IPS DF 6.9 (cell line): ENCODE measurements at regions not wholly inside any gene's neighbourhood (a gene's known extent, or its start where the extent isn't known, plus 50 kb on each side); places are given as distances from the start of the nearest gene placed in this dataset.
"Not testable (repeated sequence)": the region's sequence is repeated elsewhere in the genome, so short reads cannot be mapped to it uniquely, and the experiment has no call there.

ENCODE experiments used
- DNase-seq: peaks from one replicate; pipeline ENCODE4 v3.0.0-alpha.2; 2013; ENCODE audit warnings: low read depth, low spot score
- H3K27ac ChIP-seq: one replicate; pipeline ENCODE4 v1.5.1; 2013; ENCODE audit warnings: low read length, control low read depth
- H3K27me3 ChIP-seq: 2 replicates; pipeline ENCODE4 v1.6.1; 2013; ENCODE audit warnings: mild to moderate bottlenecking, low read length; ENCODE audit not compliant: control insufficient read depth, insufficient read depth
- H3K36me3 ChIP-seq: 2 replicates; pipeline ENCODE4 v1.6.1; 2013; ENCODE audit warnings: low read length; ENCODE audit not compliant: control insufficient read depth, insufficient read depth
- H3K4me1 ChIP-seq: 2 replicates; pipeline ENCODE4 v1.6.1; 2013; ENCODE audit warnings: low read length; ENCODE audit not compliant: control insufficient read depth, insufficient read depth
- H3K4me3 ChIP-seq: 2 replicates; pipeline ENCODE4 v1.5.1; 2013; ENCODE audit warnings: mild to moderate bottlenecking, low read length
- H3K9me3 ChIP-seq: 2 replicates; pipeline ENCODE4 v1.6.1; 2013; ENCODE audit warnings: low read length, inconsistent platforms; ENCODE audit not compliant: control insufficient read depth, insufficient read depth
- WGBS: extraction: QIAGEN DNeasy Blood & Tissue Kit; methylation state at CpG from one replicate; pipeline ENCODE4 v1.1.7; 2013; ENCODE audit warnings: mixed read lengths, missing lambda C conversion rate; ENCODE audit not compliant: insufficient read length, insufficient coverage; 5-methylcytosine and 5-hydroxymethylcytosine counted together

- no CpG with 5 or more reads among the region's 44 CpGs for WGBS
- no peaks in the 10 kb centered on the region; the same call in 1 of the 2 replicates for H3K9me3 ChIP-seq
- DNase-seq: no peak
- H3K4me3 ChIP-seq: no peak overlapping the region
- no peak overlapping the region for H3K27ac ChIP-seq
- H3K27me3 ChIP-seq: no peaks in the 10 kb centered on the region; the same call in 1 of the 2 replicates
- H3K36me3 ChIP-seq: no peaks in the 10 kb centered on the region
- no peaks in the 10 kb centered on the region for H3K4me1 ChIP-seq
Observed at GRCh38 chr2:242012956-242013764, 143.6 kb downstream of the RTP5 start.

DNA sequence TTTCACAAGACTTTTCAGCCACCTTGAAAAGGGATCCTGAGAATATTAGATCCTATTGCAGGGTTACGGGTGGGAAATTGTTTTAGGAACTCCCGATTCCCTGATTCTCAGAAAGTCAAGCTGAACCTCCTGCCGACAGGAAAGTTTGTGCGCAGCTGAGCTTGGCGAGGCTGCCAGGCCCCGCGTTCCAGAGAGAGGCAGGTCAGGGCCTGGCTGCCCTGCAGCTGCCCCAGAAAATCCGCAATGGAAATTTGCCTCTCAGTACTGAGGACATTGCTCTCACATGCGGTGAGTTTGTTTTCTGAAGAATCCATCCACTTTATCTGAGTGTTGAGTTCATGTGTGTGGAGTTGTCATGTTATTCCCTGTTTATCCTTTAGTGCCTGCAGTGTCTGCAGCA is 144.2 kb downstream of the RTP5 start:
- H3K4me1 ChIP-seq: no peaks in the 10 kb centered on the region
- no peak overlapping the region for H3K27ac ChIP-seq
- no CpG with 5 or more reads among the region's 9 CpGs for WGBS
- DNase-seq: no peak
- H3K9me3 ChIP-seq: no peaks in the 10 kb centered on the region; the same call in 1 of the 2 replicates
- H3K27me3 ChIP-seq: no peaks in the 10 kb centered on the region; the same call in 1 of the 2 replicates
- no peaks in the 10 kb centered on the region for H3K36me3 ChIP-seq
- H3K4me3 ChIP-seq: no peak overlapping the region

GRCh38 chr2:242015108-242016065 is 145.9 kb downstream of the RTP5 start:
- H3K36me3 ChIP-seq: no peaks in the 10 kb centered on the region; the same call in 1 of the 2 replicates
- no peak overlapping the region for H3K4me3 ChIP-seq
- WGBS: no CpG with 5 or more reads among the region's 10 CpGs
- H3K9me3 ChIP-seq: no peaks in the 10 kb centered on the region
- DNase-seq: no peak
- no peak overlapping the region for H3K27ac ChIP-seq
- no peaks in the 10 kb centered on the region for H3K4me1 ChIP-seq
- H3K27me3 ChIP-seq: no peaks in the 10 kb centered on the region; the same call in 1 of the 2 replicates

DNA sequence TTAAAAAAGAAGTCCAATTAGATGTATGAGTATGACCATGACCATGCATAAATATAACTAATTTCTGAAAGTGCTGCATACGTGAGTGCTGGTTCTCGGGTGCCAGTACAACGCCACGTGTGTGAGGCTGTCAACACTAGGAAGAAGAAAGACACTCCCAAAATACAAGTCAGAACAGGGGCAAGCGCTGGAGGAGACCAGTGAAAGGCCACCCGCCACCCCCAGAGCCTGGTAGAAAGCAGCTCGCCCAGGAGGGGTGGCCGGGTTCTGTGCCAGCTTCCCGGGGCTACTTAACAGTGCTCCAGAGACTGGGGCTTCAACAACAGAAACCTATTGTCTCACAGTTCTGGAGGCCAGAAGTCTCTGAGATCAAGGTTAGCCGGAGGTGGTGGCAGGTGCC is 147.6 kb downstream of the RTP5 start:
- no CpG with 5 or more reads among the region's 10 CpGs for whole genome bisulfite sequencing
- no peaks in the 10 kb centered on the region; the same call in 1 of the 2 replicates for H3K36me3 ChIP-seq
- no peaks in the 10 kb centered on the region; the same call in 1 of the 2 replicates for H3K27me3 ChIP-seq
- no peaks in the 10 kb centered on the region for H3K9me3 ChIP-seq
- H3K4me3 ChIP-seq: no peak overlapping the region
- no peak overlapping the region for H3K27ac ChIP-seq
- H3K4me1 ChIP-seq: no peaks in the 10 kb centered on the region
- DNase-seq: no peak

- H3K36me3 ChIP-seq, H3K9me3 ChIP-seq, H3K27me3 ChIP-seq, H3K4me3 ChIP-seq, H3K27ac ChIP-seq, H3K4me1 ChIP-seq, DNase-seq: not testable (repeated sequence)
- no CpG with 5 or more reads among the region's 10 CpGs for WGBS
Observed at GRCh38 chr2:242018416-242018815, 148.9 kb downstream of the RTP5 start.

GRCh38 chr2:242019344-242019743 is 149.8 kb downstream of the RTP5 start:
- H3K27ac ChIP-seq: no peak overlapping the region
- H3K36me3 ChIP-seq: no peaks in the 10 kb centered on the region; the same call in 1 of the 2 replicates
- DNase-seq: no peak
- no peaks in the 10 kb centered on the region; the same call in 1 of the 2 replicates for H3K27me3 ChIP-seq
- no CpG with 5 or more reads among the region's 11 CpGs for WGBS
- no peaks in the 10 kb centered on the region for H3K9me3 ChIP-seq
- no peak overlapping the region for H3K4me3 ChIP-seq
- no peaks in the 10 kb centered on the region for H3K4me1 ChIP-seq

DNA sequence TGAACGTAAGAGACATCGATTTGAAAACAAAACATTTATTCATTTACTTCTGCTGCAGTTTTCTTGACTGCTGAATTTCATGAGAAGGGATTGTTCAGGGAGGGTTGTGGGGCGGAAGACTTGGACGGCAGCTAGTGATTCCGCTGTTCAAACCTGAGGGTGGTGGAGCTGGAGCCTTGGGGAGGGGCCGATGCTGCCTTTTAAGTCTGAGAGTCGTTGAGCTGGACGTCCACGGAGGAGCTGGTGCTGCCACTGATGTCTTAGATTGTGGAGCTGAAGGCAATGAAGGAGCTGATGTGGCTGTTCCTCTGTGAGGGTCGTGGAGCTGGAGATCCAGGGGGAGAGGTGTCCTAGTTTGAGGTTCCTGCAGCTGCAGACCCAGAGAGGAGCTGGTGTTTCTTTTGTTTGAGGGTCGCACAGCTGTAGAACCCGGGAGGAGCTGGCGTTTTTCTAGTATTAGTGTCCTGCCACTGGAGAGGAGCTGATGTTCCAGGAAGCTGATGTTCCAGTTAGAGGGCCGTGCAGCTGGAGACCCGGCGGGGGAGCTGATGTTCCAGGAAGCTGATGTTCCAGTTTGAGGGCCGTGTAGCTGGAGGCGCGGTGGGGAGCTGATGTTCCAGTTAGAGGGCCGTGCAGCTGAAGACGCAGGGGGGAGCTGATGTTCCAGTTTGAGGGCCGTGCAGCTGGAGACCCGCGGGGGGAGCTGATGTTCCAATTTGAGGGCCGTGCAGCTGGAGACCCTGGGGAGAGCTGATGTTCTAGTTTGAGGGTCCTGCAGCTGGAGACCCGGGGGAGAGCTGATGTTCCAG is 150.9 kb downstream of the RTP5 start:
- H3K4me3 ChIP-seq: no peak overlapping the region
- H3K4me1 ChIP-seq: no peaks in the 10 kb centered on the region
- no peaks in the 10 kb centered on the region; the same call in 1 of the 2 replicates for H3K36me3 ChIP-seq
- DNase-seq: no peak
- no peaks in the 10 kb centered on the region; the same call in 1 of the 2 replicates for H3K27me3 ChIP-seq
- peaks cover 2% of the 10 kb centered on the region for H3K9me3 ChIP-seq
- no peak overlapping the region for H3K27ac ChIP-seq
- no CpG with 5 or more reads among the region's 26 CpGs for WGBS

GRCh38 chr2:242022550-242023290 is 153.2 kb downstream of the RTP5 start:
- no CpG with 5 or more reads among the region's 12 CpGs for WGBS
- no peak for DNase-seq
- Histone ChIP-seq H3K36me3 (no peaks in the 10 kb centered on the region; the same call in 1 of the 2 replicates), H3K4me3 (no peak overlapping the region), H3K4me1 (no peaks in the 10 kb centered on the region), H3K27ac (no peak overlapping the region), H3K27me3 (no peaks in the 10 kb centered on the region), H3K9me3 (peaks cover 2% of the 10 kb centered on the region)

DNA sequence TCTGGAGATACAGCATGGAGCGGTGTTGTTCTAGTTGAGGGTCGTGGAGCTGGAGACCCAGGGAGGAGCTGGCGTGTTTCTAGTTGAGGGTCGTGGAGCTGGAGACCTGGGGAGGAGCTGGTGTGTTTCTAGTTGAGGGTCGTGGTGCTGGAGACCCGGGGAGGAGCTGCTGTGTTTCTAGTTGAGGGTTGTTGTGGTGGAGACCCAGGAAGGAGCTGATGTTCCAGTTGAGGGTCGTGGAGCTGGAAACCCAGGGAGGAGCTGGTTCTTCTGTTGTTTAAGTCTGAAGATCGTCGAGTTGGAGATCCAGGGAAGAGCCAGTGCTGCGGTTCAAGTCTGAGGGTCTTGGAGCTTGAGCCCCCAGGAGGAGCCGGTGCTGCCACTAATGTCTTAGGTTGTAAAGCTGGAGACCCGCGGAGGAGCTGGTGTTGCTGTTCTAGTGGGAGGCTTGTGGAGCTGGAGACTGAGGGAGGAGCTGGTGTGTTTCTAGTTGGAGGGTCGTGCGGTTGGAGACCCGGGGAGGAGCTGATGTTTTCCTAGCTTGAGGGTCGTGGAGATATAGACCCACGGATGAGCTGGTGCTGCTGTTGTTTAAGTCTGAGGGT is 155.3 kb downstream of the RTP5 start:
- Histone ChIP-seq H3K27ac (no peak overlapping the region), H3K27me3 (no peaks in the 10 kb centered on the region), H3K9me3 (peaks cover 2% of the 10 kb centered on the region), H3K4me1 (no peaks in the 10 kb centered on the region), H3K4me3 (no peak overlapping the region), H3K36me3 (no peaks in the 10 kb centered on the region)
- no CpG with 5 or more reads among the region's 18 CpGs for WGBS
- no peak for DNase-seq
